ENCODE measurements at regions not wholly inside any gene's neighbourhood (a gene's known extent, or its start where the extent isn't known, plus 50 kb on each side); places are given as distances from the start of the nearest gene placed in this dataset.

DNA sequence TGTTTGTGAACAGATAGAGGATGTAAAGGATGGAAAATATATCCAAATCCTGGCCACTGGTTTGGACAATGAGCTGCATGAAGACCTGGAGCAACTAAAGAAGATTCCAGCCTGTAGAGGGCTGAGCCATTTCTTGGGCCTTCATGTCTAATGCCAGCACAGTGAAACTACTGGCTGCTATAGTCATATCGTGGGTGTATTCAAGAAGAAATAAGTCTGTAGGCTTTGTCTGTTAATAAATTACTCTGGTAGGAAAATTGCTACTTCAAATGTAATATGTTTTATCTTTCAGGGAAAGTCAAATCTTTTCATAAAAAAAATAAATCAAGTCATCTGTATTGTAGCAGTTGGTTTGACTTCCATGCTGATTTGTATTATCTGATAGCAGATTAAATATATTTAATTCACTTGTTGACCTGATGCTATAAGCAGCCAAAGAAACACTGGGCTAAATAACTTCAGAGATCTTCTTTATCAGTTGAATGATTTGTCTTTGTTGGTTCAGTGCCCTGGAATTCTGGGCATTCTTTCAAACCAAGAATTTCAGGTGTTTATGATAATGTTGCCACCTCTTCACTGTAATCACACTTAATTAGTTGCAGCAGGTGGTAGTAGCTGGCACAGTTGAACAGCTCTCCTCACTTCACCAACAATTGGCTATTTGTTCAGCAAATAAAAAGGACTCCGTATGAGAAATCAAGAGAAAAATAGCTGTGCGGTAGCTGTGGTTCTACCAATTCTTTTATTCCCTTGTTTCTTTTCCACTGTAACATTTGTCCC is 1109.5 kb downstream of the NSUN3 start:
- Histone ChIP-seq H3K9me2 (ENCODE audit: insufficient read depth, low read length) (no peaks in the 10 kb centered on the region), H3K9me3 (ENCODE audit: low read length) (no peaks in the 10 kb centered on the region), H3K79me2 (replicated peaks; ENCODE audit: insufficient read depth, low read length) (no peaks in the 10 kb centered on the region), H3K27ac (ENCODE audit: low read length) (no peak overlapping the region), H3K36me3 (ENCODE audit: insufficient read depth, low read length) (no peaks in the 10 kb centered on the region), H3F3A (ENCODE audit: insufficient read depth, low read length, poor library complexity, severe bottlenecking) (no peaks in the 10 kb centered on the region), H4K20me1 (ENCODE audit: insufficient read depth) (no peaks in the 10 kb centered on the region), H3K4me3 (ENCODE audit: low read length) (no peak overlapping the region), H3K9ac (ENCODE audit: low read length) (no peak overlapping the region), H3K27me3 (ENCODE audit: insufficient read depth, low read depth, low read length) (no peaks in the 10 kb centered on the region), H3K4me2 (ENCODE audit: low read length) (no peak overlapping the region), H2AFZ (ENCODE audit: low read depth, low read length) (no peak overlapping the region)
- no peak for TF ChIP-seq EP300 (conservative IDR thresholded peaks at IDR 0.05; ENCODE audit: poor library complexity, severe bottlenecking)
- no peak for TF ChIP-seq TAF1 (IDR thresholded peaks at IDR 0.05; ENCODE audit: low read depth)
- TF ChIP-seq, protein P1, sequence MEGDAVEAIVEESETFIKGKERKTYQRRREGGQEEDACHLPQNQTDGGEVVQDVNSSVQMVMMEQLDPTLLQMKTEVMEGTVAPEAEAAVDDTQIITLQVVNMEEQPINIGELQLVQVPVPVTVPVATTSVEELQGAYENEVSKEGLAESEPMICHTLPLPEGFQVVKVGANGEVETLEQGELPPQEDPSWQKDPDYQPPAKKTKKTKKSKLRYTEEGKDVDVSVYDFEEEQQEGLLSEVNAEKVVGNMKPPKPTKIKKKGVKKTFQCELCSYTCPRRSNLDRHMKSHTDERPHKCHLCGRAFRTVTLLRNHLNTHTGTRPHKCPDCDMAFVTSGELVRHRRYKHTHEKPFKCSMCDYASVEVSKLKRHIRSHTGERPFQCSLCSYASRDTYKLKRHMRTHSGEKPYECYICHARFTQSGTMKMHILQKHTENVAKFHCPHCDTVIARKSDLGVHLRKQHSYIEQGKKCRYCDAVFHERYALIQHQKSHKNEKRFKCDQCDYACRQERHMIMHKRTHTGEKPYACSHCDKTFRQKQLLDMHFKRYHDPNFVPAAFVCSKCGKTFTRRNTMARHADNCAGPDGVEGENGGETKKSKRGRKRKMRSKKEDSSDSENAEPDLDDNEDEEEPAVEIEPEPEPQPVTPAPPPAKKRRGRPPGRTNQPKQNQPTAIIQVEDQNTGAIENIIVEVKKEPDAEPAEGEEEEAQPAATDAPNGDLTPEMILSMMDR (IDR thresholded peaks at IDR 0.05; ENCODE audit: poor library complexity, severe bottlenecking) = no peak
- no peak for TF ChIP-seq POLR2AphosphoS5 (IDR thresholded peaks at IDR 0.05)
- TF ChIP-seq RAD21 (conservative IDR thresholded peaks at IDR 0.05) = no peak
- TF ChIP-seq, protein P2, sequence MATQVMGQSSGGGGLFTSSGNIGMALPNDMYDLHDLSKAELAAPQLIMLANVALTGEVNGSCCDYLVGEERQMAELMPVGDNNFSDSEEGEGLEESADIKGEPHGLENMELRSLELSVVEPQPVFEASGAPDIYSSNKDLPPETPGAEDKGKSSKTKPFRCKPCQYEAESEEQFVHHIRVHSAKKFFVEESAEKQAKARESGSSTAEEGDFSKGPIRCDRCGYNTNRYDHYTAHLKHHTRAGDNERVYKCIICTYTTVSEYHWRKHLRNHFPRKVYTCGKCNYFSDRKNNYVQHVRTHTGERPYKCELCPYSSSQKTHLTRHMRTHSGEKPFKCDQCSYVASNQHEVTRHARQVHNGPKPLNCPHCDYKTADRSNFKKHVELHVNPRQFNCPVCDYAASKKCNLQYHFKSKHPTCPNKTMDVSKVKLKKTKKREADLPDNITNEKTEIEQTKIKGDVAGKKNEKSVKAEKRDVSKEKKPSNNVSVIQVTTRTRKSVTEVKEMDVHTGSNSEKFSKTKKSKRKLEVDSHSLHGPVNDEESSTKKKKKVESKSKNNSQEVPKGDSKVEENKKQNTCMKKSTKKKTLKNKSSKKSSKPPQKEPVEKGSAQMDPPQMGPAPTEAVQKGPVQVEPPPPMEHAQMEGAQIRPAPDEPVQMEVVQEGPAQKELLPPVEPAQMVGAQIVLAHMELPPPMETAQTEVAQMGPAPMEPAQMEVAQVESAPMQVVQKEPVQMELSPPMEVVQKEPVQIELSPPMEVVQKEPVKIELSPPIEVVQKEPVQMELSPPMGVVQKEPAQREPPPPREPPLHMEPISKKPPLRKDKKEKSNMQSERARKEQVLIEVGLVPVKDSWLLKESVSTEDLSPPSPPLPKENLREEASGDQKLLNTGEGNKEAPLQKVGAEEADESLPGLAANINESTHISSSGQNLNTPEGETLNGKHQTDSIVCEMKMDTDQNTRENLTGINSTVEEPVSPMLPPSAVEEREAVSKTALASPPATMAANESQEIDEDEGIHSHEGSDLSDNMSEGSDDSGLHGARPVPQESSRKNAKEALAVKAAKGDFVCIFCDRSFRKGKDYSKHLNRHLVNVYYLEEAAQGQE (IDR thresholded peaks at IDR 0.05; ENCODE audit: borderline replicate concordance) = no peak

DNA sequence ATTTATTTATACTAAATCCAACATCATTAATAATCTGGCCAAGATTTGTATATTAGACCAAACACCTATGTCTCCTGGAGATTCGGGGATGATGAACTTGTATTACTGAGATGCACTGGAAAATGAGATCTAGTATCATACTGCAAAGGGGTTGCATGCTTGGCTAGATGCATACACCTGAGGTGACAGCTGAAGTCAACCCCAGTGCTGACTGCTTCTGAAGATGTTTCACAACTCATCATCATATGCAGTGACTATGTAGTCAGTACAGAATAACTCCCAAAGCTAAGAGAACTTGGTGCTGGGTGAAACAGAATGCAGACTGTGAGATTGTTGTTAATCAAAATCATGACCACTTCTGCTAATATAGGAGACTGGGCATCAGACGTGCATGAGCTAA is 1114.2 kb downstream of the NSUN3 start:
- Histone ChIP-seq H2AFZ (ENCODE audit: low read depth, low read length) (no peak overlapping the region), H3K4me2 (ENCODE audit: low read length) (no peak overlapping the region), H3K9ac (ENCODE audit: low read length) (no peak overlapping the region), H3K27me3 (ENCODE audit: insufficient read depth, low read depth, low read length) (no peaks in the 10 kb centered on the region), H4K20me1 (ENCODE audit: insufficient read depth) (no peaks in the 10 kb centered on the region), H3K9me3 (ENCODE audit: low read length) (no peaks in the 10 kb centered on the region), H3K9me2 (ENCODE audit: insufficient read depth, low read length) (no peaks in the 10 kb centered on the region), H3K36me3 (ENCODE audit: insufficient read depth, low read length) (no peaks in the 10 kb centered on the region), H3F3A (ENCODE audit: insufficient read depth, low read length, poor library complexity, severe bottlenecking) (no peaks in the 10 kb centered on the region), H3K4me3 (ENCODE audit: low read length) (no peak overlapping the region), H3K79me2 (replicated peaks; ENCODE audit: insufficient read depth, low read length) (no peaks in the 10 kb centered on the region), H3K27ac (ENCODE audit: low read length) (no peak overlapping the region)
- TF ChIP-seq EP300 (conservative IDR thresholded peaks at IDR 0.05; ENCODE audit: poor library complexity, severe bottlenecking) = no peak
- TF ChIP-seq, protein P1 (IDR thresholded peaks at IDR 0.05; ENCODE audit: poor library complexity, severe bottlenecking) = no peak
- TF ChIP-seq, protein P2 (IDR thresholded peaks at IDR 0.05; ENCODE audit: borderline replicate concordance) = no peak
- no peak for TF ChIP-seq TAF1 (IDR thresholded peaks at IDR 0.05; ENCODE audit: low read depth)
- no peak for TF ChIP-seq POLR2AphosphoS5 (IDR thresholded peaks at IDR 0.05)
- no peak for TF ChIP-seq MXI1 (conservative IDR thresholded peaks at IDR 0.05; ENCODE audit: poor library complexity, severe bottlenecking)
- no peak for TF ChIP-seq EZH2 (IDR thresholded peaks at IDR 0.05; ENCODE audit: borderline replicate concordance, insufficient read depth, low read length, poor library complexity, severe bottlenecking)
- no peak for TF ChIP-seq SMC3 (conservative IDR thresholded peaks at IDR 0.05; ENCODE audit: poor library complexity)
- no peak for TF ChIP-seq RAD21 (conservative IDR thresholded peaks at IDR 0.05)
